MV-4-11 (cell line): ENCODE measurements at regions not wholly inside any gene's neighbourhood (a gene's known extent, or its start where the extent isn't known, plus 50 kb on each side); places are given as distances from the start of the nearest gene placed in this dataset.

Source experiments
- DNase-seq: peaks from one replicate; lab custom pipeline; 2025; lab: John Stamatoyannopoulos, UW

GRCh38 chr5:168123631-168124528 is 167.6 kb upstream of the WWC1 start:
- DNase-seq = peak; percentile 67

- DNase-seq = no peak
These were observed 165.8 kb upstream of the WWC1 start for GRCh38 chr5:168125445-168126199.

DNA sequence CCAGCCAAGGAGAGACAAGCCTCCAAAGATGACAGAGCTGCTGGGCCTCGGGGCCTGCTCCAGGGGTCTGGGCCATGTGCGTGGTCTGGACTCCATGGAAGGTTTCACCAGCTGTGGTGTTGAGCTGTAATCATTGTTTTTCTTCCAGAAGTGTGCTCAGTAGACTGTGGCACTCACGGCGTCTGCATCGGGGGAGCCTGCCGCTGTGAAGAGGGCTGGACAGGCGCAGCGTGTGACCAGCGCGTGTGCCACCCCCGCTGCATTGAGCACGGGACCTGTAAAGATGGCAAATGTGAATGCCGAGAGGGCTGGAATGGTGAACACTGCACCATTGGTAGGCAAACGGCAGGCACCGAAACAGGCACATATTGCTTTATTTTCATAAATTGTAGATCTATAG is 164.8 kb upstream of the WWC1 start:
- DNase-seq = no peak

DNA sequence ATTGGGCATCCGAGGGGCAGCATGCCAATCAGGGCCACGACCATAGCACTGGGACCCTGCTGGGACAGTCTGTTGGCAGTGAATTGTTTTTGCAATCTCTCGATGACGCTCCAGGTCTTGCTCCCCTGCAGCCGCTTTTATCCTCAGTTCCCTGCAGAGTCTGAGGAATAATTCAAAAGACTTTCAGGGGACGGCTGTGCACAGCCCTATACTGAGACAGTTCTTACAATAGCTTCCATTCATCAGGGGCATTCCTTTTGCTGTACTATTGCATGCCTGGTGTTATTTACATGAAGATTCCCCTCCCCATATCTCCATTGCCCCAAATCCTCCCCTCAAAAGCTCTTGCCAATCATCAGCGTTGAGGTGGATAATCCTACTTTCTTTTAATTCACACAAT is 163.3 kb upstream of the WWC1 start:
- DNase-seq = no peak

- DNase-seq = no peak
These were observed 162.9 kb upstream of the WWC1 start for GRCh38 chr5:168128557-168128956.

GRCh38 chr5:168131519-168131918 is 159.9 kb upstream of the WWC1 start:
- no peak for DNase-seq

GRCh38 chr5:168132241-168132641 is 159.2 kb upstream of the WWC1 start:
- DNase-seq = no peak

DNA sequence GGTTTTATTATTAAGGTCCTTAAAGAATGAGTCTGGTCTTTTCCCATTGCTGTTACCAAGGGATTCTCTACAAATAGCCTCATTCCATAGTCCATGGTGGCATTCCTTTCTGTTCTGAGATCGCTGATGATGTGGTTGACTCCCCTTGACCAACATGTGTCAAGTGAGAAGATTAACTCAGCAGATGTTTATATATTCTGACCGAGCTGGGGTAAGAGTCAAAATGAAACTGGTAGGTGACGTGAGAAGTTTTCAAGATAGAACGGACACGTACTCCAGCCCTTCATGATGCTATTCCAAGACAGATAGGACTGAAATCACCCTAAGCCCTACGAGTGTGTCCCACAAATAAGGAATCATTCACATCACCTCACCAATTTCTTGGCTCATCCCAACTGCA is 155.5 kb upstream of the WWC1 start:
- no peak for DNase-seq

GRCh38 chr5:168136340-168136739 is 155.1 kb upstream of the WWC1 start:
- DNase-seq = no peak

- no peak for DNase-seq
These were observed 154.2 kb upstream of the WWC1 start for GRCh38 chr5:168137265-168137664.

DNA sequence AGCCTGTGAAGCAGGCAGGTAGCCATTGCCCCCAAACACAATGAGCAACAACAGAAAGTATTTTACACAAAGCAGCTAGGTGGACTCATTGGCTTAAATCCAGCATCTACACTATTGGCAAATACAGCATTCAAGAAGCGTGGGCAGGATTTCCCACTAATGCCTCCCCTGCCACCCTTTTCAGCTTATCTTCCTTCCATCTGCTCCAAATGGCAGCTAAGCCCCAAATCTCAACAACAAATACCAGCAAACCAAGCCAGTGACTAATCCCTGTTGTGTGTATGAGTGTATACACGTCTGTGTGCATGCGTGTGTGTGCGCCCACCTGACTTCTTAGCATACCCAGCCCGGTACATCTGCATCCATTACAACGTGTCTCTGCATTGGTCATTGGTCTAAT is 151.2 kb upstream of the WWC1 start:
- DNase-seq = no peak

DNA sequence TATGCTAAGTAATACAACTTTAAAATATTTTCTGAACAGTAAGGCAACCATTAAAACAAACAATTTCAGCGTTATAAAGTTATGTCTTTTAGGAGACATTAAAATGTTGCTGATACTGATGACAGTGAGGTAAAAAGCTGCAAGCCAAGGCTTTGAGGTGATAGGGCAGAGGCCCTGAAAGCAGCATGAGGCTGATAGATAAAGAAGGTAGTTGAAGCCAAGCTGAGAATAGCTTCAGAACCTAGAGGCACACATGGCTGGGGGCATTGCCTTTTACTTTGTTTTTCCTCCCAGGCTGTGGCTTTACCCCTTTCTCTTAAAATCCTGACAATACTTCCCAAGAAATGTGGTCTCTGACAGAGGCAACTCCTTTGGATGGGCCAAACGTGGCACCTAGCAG is 149.0 kb upstream of the WWC1 start:
- DNase-seq = no peak

DNA sequence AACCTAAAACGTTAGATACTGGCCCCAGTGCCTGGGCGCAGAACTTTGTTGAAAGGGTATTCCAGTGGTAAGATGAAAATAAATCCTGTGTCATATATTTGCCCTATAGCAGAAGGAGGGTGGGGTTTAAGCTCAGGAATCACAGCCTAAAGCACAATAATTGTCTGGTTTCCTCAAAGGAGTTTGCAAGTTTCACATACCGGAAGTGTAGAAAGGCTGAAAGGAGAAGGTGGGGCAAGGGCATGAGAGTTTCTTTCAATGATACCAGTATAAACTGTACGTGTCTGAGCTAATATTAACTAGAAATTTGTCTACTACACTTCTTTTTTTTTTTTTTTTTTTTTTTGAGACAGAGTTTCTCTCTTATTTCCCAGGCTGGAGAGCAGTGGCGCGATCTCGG is 147.9 kb upstream of the WWC1 start:
- DNase-seq = peak; percentile 47

DNA sequence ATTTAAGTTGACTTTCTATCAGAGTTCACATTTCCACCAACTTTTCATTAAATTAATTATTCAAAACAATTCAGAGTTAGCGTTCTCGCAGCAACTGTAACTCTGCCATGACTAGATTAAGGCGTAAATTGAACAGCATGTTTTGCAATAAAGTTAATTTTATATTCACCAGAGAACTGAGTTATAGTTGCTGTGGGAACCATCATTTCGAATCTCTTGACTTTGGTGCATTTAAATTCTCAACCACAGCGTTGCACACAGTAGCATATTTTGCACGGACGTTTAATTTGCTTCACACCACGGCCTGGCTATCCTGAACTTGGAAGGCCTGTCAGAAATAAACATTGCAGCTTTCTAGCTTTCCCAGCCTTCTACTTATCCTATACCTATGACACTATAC is 144.3 kb upstream of the WWC1 start:
- no peak for DNase-seq

DNA sequence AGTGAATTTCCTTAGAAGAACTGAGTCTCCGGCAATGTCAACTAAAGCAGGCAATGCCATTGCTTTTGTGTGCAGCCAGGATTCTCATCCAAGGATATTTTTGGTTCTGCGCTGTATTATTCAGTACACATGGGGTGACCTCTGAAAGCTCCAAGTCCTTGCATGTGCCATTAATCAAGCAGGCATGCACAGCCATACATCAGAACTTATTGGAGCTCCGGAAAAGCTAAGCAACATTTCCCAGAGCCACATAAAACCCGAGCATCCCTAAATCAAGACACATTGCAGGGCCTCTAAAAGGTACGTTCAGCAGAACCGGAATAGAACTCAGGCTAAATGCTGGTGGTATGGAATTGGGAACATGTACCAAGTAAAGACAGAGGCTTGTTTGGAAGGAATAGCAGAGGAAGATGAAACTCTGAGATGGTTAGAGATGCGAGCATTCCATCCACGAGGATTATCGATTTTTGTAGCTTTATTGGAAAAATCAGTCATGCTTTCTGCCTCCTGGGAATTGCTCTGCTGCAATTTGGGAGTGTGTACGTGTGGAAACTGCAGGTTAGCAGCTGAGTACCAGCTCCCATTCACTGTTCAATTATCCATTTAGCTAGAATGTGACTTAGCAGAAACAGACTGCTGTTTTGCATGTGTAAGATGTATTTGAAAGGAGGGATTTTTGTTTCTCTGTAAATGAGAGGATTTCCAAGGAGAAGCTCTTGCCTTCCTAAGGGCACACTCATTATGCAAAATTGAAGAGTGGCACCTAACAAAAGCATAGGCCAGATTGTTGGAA is 143.7 kb upstream of the WWC1 start:
- no peak for DNase-seq

- no peak for DNase-seq
These were observed 140.4 kb upstream of the WWC1 start for GRCh38 chr5:168151041-168151440.

DNA sequence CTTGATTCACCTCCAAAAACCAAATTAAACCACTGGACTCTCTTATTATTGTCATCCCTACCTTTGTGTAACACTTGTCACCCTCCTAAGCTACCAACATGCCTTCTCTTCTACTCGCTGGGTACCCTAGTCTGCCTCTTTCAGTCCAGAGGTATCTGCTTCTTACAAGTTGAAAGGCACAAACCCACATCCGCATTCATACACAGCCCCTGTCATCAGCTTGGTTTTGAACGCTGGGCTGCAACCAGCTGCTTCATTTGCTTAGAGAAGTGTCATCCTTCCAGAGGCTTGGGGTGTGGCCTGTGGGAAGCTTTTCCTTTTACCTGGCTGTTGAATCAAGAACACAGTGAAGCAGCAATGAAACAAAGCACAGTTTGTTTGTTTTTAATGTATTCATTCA is 138.8 kb upstream of the WWC1 start:
- DNase-seq = no peak

DNA sequence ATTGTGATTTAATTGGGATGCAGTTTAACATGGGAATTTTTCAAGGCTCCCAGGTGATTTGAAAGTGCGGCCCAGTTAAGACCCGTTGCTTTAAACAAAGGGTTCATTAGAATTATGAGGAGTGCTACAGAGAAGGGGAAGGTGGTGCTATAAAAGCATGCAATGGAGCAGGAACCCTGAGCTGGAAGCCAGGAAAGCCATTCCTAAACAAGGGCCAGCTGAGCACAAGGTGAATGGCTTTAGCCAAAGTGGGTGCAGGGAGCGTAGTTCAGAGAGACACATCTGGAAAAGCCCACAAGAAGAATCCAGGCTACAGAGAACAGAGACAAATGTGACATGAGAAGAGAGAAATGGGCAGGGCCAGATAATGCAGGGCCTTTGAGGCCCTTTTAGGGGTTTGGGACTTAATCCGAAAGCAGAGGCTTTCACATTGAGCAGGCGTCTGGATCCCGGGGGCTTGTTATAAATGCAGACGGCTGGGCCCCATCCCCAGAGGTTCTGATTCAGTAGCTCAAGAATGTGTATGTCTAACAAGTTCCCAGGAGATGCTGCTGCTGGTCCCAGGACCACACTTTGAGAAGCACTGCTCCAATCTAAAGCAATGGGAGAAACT is 138.1 kb upstream of the WWC1 start:
- no peak for DNase-seq

DNA sequence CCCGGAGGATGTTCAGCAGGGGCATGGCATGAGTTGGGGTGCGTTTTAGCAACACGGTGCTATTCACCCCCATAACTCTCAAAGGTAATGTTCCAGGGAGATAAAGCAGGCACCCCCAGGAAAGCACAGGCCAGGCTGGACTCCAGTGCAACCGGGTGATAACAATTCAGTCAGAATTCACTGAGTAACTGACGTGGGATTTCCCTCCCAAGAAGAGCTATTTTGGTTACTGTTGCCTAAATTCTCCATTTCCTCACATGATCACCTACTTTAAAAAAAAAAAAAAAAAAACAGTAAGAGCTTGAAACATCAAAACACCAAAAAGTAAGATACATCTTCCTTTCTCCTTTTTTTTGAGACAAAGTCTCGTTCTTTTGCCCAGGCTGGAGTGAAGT is 137.6 kb upstream of the WWC1 start:
- no peak for DNase-seq

DNA sequence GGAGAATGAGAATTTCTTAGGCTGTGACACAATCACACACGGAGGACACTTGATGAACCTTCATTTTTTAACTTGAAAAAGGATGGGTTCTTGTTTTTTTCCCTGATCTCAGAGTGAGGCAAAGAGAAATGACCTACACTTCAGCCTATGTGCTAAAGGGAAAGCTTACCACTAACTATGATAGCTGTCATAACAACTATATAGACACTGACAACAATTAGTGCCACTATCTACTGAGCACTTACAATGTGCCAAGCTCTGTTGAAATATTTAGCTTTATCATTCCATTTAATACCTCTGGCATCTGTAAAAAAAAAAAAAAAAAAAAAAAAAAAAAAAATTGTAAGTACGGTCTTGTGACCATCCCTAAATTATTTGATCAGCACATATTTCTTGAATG is 135.9 kb upstream of the WWC1 start:
- DNase-seq = no peak

GRCh38 chr5:168156170-168156569 is 135.3 kb upstream of the WWC1 start:
- DNase-seq = no peak

- DNase-seq = no peak
These were observed 134.3 kb upstream of the WWC1 start for GRCh38 chr5:168157141-168157540.
